ENCODE measurements at regions not wholly inside any gene's neighbourhood (a gene's known extent, or its start where the extent isn't known, plus 50 kb on each side); places are given as distances from the start of the nearest gene placed in this dataset.

GRCh38 chr12:131375261-131375971 lies 335.5 kb upstream of the SFSWAP start:
- H3K79me1 ChIP-seq (ENCODE audit: low read depth, low read length), result no peaks in the 10 kb centered on the region
- no peak overlapping the region for H2BK120ac ChIP-seq (replicated peaks; ENCODE audit: low read depth, low read length)
- H4K5ac ChIP-seq (ENCODE audit: insufficient read length, low read depth, low read length), result no peak overlapping the region
- H3K4me3 ChIP-seq (ENCODE audit: extremely low read depth in 1 of 4, insufficient read depth in 2 of 4, low read depth in 3 of 4, low read length in 4 of 4), result no peak overlapping the region
- no peak overlapping the region for H3K14ac ChIP-seq (ENCODE audit: insufficient read length)
- peaks cover 0 to 9% (median 5%) of the 10 kb centered on the region in 4 experiments; a peak in 5 of 7 replicates for H3K4me1 ChIP-seq (replicated peaks in 1 of 4; ENCODE audit: control insufficient read depth in 3 of 4, insufficient read depth in 4 of 4, low read length in 3 of 4)
- H2BK12ac ChIP-seq (ENCODE audit: low read depth, low read length), result 0 out of 2 replicates have a peak overlapping the region, but pooled peaks have one; percentile 39
- H2BK20ac ChIP-seq (ENCODE audit: low read length), result no peak overlapping the region
- H3K4me2 ChIP-seq (ENCODE audit: insufficient read depth in 1 of 2, low read depth in 2 of 2, low read length in 2 of 2), result no peak overlapping the region
- no peak overlapping the region for H2BK5ac ChIP-seq (ENCODE audit: low read depth, low read length)
- no peaks in the 10 kb centered on the region for H3K36me3 ChIP-seq (ENCODE audit: control insufficient read depth in 2 of 4, insufficient read depth in 4 of 4, low read length in 3 of 4)
- H3K79me2 ChIP-seq (ENCODE audit: control insufficient read depth in 1 of 2, insufficient read depth in 2 of 2, low read length in 2 of 2), result no peaks in the 10 kb centered on the region
- no peak overlapping the region for H3K9ac ChIP-seq (replicated peaks in 1 of 4; ENCODE audit: extremely low read depth in 1 of 4, low read depth in 3 of 4, low read length in 3 of 4)
- H2AFZ ChIP-seq (ENCODE audit: low read length), result no peak overlapping the region
- no peak overlapping the region for H3K27ac ChIP-seq (ENCODE audit: low read depth, low read length)
- H3K23me2 ChIP-seq (ENCODE audit: low read depth, low read length), result peaks cover 5% of the 10 kb centered on the region; the same call in 1 of the 2 replicates
- WGBS, 2 experiments (ENCODE audit: extremely low coverage in 1 of 2, insufficient coverage in 1 of 2, insufficient read length in 1 of 2, insufficient replicate concordance in 2 of 2, low coverage in 1 of 2, low lambda C conversion rate in 2 of 2, missing lambda C conversion rate in 1 of 2), result 84% methylated on average over 15 of the region's 17 CpGs; no CpG with 5 or more reads in 1 of the 2 experiments
- no peak overlapping the region for H2AK5ac ChIP-seq (ENCODE audit: low read depth, low read length)
- no peak overlapping the region for H3K18ac ChIP-seq (ENCODE audit: extremely low read depth, low read length)
- H3K9me3 ChIP-seq (ENCODE audit: insufficient read depth in 2 of 2, low read depth in 1 of 2, low read length in 1 of 2), result no peaks in the 10 kb centered on the region
- FAIRE-seq, result no peak
- no peak overlapping the region for H2BK15ac ChIP-seq (ENCODE audit: low read length)
- H3K56ac ChIP-seq (replicated peaks; ENCODE audit: insufficient read length, low read depth, low read length), result no peak overlapping the region
- H4K8ac ChIP-seq (ENCODE audit: extremely low read depth, insufficient read depth, low read length), result no peak overlapping the region; the same call in 1 of the 2 replicates
- CTCF ChIA-PET (ENCODE audit: partially characterized antibody), result interaction anchor here (0.6 kb wide), 1 partner anchor 11 kb away, joined by 3 read pairs; no protein-coding TSS in a partner anchor
- H3K23ac ChIP-seq (ENCODE audit: insufficient read length), result no peak overlapping the region
- H3K27me3 ChIP-seq (replicated peaks in 1 of 4; ENCODE audit: control insufficient read depth in 3 of 4, extremely low read depth in 1 of 4, insufficient read depth in 3 of 4, low read length in 3 of 4), result peaks cover 0 to 4% (median 3%) of the 10 kb centered on the region in 4 experiments; a peak in 2 of 7 replicates
- H3K4ac ChIP-seq (replicated peaks; ENCODE audit: insufficient read length, low read depth, low read length), result no peak overlapping the region
- H4K91ac ChIP-seq (replicated peaks; ENCODE audit: insufficient read length, low read length), result no peak overlapping the region
- POLR2A ChIA-PET (ENCODE audit: partially characterized antibody), result no interaction called here
- peaks cover 0 to 2% of the 10 kb centered on the region in 2 experiments for H4K20me1 ChIP-seq (replicated peaks in 1 of 2; ENCODE audit: control insufficient read depth in 1 of 2, insufficient read depth in 2 of 2, low read length in 2 of 2)
- DNase-seq (ENCODE audit: low read depth in 1 of 2, low spot score in 2 of 2), result peak in 1 of 2 experiments; percentile 29
- no peak for TF ChIP-seq BCL11A (IDR thresholded peaks at IDR 0.05; ENCODE audit: low read depth in 2 of 2, low read length in 2 of 2)
- TF ChIP-seq TEAD4 (IDR thresholded peaks at IDR 0.05; ENCODE audit: low read depth, low read length), result no peak
- TF ChIP-seq NRF1 (IDR thresholded peaks at IDR 0.05; ENCODE audit: low read depth, low read length), result no peak
- no peak for TF ChIP-seq CREB1 (IDR thresholded peaks at IDR 0.05)
- no peak for TF ChIP-seq SP1 (IDR thresholded peaks at IDR 0.05; ENCODE audit: low read depth, low read length)
- no peak for TF ChIP-seq EGR1 (IDR thresholded peaks at IDR 0.05; ENCODE audit: borderline replicate concordance, low read depth, low read length)
- no peak for TF ChIP-seq EZH2 (IDR thresholded peaks at IDR 0.05; ENCODE audit: low read depth, low read length, severe bottlenecking)
- TF ChIP-seq SP2 (IDR thresholded peaks at IDR 0.05; ENCODE audit: low read length), result no peak
- no peak for TF ChIP-seq BRCA1 (IDR thresholded peaks at IDR 0.05; ENCODE audit: low read depth, low read length)
- TF ChIP-seq POU5F1 (IDR thresholded peaks at IDR 0.05; ENCODE audit: low read depth, low read length), result no peak
- TF ChIP-seq RBBP5 (IDR thresholded peaks at IDR 0.05; ENCODE audit: borderline replicate concordance, low read depth, low read length), result no peak
- TF ChIP-seq RFX5 (IDR thresholded peaks at IDR 0.05; ENCODE audit: borderline replicate concordance, low read depth, low read length), result no peak
- no peak for TF ChIP-seq NANOG (IDR thresholded peaks at IDR 0.05; ENCODE audit: insufficient read depth, low read depth, low read length, poor library complexity, severe bottlenecking)

All from H1 (cell line).